GM18499 (cell line): ENCODE measurements at regions not wholly inside any gene's neighbourhood (a gene's known extent, or its start where the extent isn't known, plus 50 kb on each side); places are given as distances from the start of the nearest gene placed in this dataset.
"Not testable (repeated sequence)": the region's sequence is repeated elsewhere in the genome, so short reads cannot be mapped to it uniquely, and the experiment has no call there.

ENCODE experiments used
- ATAC-seq: cut with Tn5 transposase; IDR thresholded peaks from one replicate; pipeline ENCODE4 v1.9.1; 2021; ENCODE audit warnings: moderate number of reproducible peaks; ENCODE audit not compliant: insufficient read depth, unreplicated experiment

GRCh38 chr2:53504507-53504906 lies 263.1 kb upstream of the CHAC2 start:
- ATAC-seq, result no peak

- ATAC-seq, result no peak
These were observed 267.4 kb upstream of the CHAC2 start for GRCh38 chr2:53500181-53500580.

GRCh38 chr2:53498210-53498609 lies 269.4 kb upstream of the CHAC2 start:
- no peak for ATAC-seq

- ATAC-seq, result no peak
These were observed 270.6 kb upstream of the CHAC2 start for GRCh38 chr2:53497020-53497419.

- no peak for ATAC-seq
These were observed 274.4 kb upstream of the CHAC2 start for GRCh38 chr2:53493210-53493609.

GRCh38 chr2:53490659-53491058 lies 276.9 kb upstream of the CHAC2 start:
- ATAC-seq, result no peak

GRCh38 chr2:53486185-53486899 lies 281.3 kb upstream of the CHAC2 start:
- ATAC-seq, result not testable (repeated sequence)

- no peak for ATAC-seq
These were observed 282.4 kb upstream of the CHAC2 start for GRCh38 chr2:53485021-53485728.

- no peak for ATAC-seq
These were observed 283.1 kb upstream of the CHAC2 start for GRCh38 chr2:53484531-53484930.

- ATAC-seq, result no peak
These were observed 290.1 kb upstream of the CHAC2 start for GRCh38 chr2:53477517-53477916.

- no peak for ATAC-seq
These were observed 290.8 kb upstream of the CHAC2 start for GRCh38 chr2:53476834-53477233.

- no peak for ATAC-seq
These were observed 291.8 kb upstream of the CHAC2 start for GRCh38 chr2:53475766-53476165.

GRCh38 chr2:53475321-53475720 lies 292.3 kb upstream of the CHAC2 start:
- no peak for ATAC-seq

GRCh38 chr2:53474914-53475313 lies 292.7 kb upstream of the CHAC2 start:
- ATAC-seq, result no peak

GRCh38 chr2:53473775-53474311 lies 293.8 kb upstream of the CHAC2 start:
- ATAC-seq, result no peak

GRCh38 chr2:53473236-53473635 lies 294.4 kb upstream of the CHAC2 start:
- ATAC-seq, result no peak

- no peak for ATAC-seq
These were observed 300.0 kb upstream of the CHAC2 start for GRCh38 chr2:53467467-53468180.

GRCh38 chr2:53463806-53464726 lies 303.5 kb upstream of the CHAC2 start:
- ATAC-seq, result no peak

GRCh38 chr2:53460937-53461336 lies 306.7 kb upstream of the CHAC2 start:
- no peak for ATAC-seq

GRCh38 chr2:53460347-53460746 lies 307.3 kb upstream of the CHAC2 start:
- ATAC-seq, result no peak
